ENCODE measurements at regions not wholly inside any gene's neighbourhood (a gene's known extent, or its start where the extent isn't known, plus 50 kb on each side); places are given as distances from the start of the nearest gene placed in this dataset.
"Not testable (repeated sequence)": the region's sequence is repeated elsewhere in the genome, so short reads cannot be mapped to it uniquely, and the experiment has no call there.

DNA sequence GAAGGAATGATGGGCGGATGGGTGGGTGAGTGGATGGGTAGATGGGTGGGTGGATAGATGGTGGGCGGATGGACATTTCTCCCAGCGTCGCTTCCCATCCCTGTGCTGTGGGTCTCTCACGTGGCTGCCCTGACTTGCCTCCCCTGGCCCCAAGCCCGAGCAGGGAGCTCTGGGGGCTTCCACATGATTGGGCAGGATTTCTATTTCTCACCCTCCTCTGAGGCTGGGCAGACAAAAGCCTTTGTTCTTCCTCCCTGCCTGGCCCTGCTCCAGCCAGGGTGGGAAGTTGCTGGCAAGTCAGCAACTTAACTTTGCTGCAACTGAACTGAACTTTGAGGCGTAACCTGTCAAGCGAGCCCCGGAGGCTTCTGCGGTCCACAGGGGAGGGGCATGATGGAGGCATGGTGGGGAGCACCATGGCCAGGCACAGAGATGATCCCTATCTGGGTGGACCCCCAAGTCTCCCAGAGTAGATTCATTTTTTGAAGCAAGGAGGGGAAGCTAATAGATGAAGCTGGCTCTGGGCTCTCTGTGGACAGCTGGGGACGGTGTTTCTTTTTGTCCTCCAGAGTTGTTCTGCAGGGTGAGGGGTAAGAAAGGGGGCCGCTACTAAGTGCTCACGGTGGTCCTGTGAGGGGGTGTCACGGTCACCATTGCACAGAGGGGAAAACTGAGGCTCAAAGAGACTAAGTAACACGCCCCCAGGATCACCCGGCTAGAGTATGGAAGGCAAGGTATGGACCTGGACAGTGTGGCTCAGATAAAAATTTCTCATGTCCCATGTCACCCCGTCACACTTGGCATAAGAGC lies 140.1 kb downstream of the CEBPB start:
- no peak for DNase-seq

DNA sequence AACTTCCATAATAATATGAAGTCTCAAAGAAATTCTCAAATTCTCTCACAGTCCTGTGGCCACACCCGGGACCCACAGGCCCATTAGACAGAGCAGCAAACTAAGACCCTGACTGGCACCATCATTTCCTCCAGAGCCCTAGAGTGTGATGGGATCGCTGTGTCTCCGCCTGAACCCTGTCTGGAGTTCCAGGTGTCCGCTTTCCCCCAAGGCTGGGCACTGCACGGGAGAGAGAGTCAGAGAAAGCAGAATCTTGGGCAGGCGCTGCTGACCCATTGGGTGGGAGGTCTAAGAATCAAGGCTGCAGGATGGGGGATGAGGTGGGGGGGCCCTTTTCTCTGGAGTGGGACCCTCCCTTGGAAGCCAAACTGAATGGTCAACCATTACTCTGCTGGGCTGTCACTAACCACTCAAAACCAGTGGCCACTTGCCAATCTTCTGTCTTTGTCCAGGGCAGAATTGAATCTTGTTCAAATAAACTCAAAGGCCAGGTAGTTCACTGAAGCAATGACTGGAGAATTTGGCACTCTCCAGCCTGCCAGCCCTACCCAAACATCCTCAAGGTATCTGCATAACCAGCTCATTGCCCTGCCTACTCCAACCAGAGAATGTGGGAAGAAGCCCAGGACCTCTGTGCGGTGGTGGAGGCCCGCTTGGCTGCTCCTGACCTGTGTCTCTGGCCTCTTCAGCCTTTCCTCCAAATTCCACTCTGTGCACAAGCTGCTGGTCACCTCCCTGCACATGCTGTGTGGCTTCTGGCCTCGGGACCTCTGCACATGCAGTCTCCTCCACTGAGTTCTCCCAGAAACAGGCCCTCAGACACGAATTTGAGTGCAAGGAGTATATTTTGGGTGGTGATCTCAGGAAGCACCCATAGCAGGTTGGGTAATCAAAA lies 141.1 kb downstream of the CEBPB start:
- no peak for DNase-seq

- DNase-seq: no peak
Observed at GRCh38 chr20:50332491-50332980, 141.9 kb downstream of the CEBPB start.

DNA sequence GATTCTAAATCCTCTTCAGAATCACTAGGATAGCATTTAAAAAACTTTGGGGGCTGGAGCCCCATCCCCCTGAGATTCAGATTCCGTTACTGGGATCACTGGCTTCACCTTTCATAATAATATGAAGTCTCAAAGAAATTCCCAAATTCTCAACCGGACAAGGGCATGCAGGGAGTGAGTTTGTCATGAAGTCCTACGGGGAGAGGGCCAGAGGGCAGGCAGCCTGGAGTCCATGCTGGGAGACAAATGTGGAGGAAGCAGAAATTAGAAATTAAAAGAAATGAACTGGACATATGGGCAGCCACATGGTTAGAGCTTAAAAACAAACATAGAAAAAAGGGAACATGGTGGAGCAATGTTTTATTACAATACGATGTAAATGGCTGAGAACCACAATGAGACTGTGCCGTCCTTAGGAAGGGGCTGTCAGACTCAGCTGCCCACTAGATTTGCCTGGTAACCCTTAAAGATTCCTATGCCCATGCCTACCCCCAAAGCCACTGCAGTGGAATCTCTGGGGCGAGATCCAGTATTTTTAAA lies 142.6 kb downstream of the CEBPB start:
- no peak for DNase-seq

DNA sequence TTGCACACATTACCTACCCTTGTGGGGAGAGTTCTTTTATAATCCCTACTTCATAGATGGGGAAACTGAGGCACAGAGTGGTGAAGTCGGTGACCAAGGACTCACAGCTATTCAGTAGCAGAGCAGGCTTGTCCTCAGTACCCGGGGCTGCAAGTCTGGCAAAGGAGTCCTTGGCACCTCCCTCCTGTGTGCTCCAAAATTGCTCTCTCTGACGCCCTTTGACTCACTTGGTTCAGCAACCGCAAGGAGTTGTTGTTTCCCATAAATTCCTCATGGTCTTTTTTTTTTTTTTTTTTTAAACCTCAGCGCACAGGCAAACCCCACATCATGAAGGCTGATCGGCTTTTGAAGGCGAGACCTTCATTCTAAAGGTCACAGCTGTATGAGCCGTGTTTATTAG lies 143.2 kb downstream of the CEBPB start:
- DNase-seq: no peak

DNA sequence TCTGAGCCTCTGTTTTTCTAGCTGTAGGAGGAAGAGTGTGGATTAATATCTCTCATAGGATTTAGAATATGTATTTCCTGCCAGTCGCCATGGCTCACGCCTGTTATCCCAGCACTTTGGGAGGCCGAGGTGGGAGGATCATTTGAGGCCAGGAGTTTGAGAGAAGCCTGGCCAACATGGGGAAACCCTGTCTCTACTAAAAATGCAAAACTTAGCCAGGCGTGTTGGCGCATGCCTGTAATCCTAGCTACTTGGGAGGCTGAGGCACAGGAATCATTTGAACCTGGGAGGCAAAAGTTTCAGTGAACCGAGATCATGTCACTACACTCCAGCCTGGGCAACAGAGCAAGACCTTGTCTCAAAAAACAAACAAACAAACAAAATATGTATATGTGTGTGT lies 143.9 kb downstream of the CEBPB start:
- not testable (repeated sequence) for DNase-seq

DNA sequence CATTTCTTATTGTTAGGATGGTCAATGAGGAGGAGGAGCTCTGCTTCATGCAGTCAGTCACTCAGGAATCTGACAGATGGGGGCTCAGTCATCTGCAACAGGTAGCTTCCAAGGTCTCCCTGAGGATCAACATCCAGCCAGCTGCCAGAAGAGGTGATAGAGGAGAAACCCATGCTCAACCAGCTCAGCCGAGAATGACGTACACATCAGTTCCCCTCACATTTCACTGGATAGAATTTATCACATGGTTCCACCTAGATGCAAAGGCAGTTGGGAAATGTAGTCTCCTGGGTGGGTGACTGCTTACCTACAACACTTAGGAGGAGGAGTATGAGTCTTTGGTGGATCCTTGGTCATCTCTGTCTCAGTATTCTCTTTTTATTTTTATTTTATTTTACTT lies 144.5 kb downstream of the CEBPB start:
- DNase-seq: peak; percentile 41

- DNase-seq: no peak
Observed at GRCh38 chr20:50335866-50336265, 145.2 kb downstream of the CEBPB start.

DNA sequence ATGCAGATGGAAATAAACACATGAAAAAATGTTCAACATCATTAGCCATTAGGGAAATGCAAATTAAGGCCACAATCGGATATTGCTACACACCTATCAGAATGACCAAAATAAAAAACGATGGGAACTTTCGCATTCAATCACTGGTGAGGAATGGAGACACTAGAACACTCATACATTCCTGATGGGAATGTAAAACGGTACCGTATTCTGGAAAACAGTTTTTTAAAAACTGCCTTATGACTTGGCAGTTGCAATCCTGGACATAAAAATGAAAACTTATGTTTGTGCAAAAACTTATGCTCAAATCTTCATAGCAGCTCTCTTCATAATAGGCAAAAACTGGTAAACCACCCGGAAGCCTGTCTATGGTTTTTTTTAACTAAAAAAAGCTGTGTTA lies 146.0 kb downstream of the CEBPB start:
- DNase-seq: no peak

GRCh38 chr20:50337521-50338466 lies 147.2 kb downstream of the CEBPB start:
- no peak for DNase-seq

DNA sequence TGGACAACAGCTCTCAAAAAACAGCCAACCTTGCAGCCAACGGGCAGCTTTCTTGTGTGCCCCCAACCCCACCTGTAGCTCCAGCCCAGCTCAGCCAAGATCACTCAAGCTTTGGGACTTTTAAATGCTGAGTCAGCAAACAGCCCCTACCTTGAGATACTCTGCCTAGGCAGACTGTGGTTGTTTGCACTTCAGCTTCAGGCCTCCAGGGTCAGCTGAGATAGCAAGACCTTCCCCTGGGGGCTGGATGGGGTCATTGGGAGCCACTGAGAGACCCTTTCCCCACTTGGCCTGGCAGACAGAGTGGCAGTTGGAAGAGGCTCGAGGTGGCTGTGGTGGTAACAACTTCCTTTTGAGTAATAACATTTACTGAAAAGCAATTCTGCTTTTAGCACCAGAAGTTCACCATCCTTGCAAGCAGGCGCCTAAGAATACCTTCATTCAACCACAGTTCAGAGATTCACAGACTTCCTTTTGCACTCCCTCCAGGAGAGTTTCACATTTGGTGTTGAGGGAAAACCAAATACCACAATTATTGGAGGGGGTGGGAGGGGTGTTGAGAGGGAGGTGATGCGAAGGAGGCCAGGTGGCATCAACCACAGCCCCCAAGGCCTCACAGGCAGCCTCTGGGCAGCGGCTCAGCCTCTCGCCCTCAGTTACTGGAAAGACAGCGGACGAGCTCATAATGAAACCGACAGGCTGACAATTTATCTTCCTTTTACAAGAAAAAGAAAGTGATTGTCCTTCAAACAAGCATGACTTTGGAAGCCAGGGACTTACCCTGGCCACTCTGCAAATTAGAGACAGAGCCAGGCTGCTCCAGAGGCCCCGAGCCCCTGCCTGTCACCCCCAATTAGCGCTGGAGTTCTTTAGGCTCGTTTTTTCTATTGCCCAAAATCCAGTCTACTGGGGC lies 148.1 kb downstream of the CEBPB start:
- no peak for DNase-seq

- no peak for DNase-seq
Observed at GRCh38 chr20:50339466-50339901, 148.9 kb downstream of the CEBPB start.

GRCh38 chr20:50340541-50340940 lies 149.9 kb downstream of the CEBPB start:
- no peak for DNase-seq

DNA sequence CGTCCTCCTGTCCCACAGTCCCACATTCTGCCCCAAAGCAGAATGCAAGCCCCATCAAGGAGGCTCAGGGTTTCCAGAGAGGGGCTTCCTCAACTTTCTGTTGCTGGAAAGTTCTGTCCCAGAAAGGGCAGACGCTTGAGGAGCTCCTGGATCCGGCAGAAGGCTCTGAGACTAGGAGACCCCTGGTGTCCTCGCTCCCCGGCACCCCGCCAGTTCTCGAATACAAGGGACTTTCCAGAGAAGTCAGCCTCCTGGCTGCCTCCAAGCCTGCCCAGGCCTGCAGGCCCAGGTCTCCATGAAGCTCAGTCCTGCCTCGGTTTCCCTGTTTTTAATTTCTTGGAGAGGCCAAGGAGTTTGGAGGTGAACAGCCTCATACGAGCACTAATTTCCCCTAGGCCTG lies 150.4 kb downstream of the CEBPB start:
- DNase-seq: no peak

- DNase-seq: peak; percentile 4
Observed at GRCh38 chr20:50341880-50342637, 151.4 kb downstream of the CEBPB start.

- no peak for DNase-seq
Observed at GRCh38 chr20:50342638-50343102, 152.0 kb downstream of the CEBPB start.

DNA sequence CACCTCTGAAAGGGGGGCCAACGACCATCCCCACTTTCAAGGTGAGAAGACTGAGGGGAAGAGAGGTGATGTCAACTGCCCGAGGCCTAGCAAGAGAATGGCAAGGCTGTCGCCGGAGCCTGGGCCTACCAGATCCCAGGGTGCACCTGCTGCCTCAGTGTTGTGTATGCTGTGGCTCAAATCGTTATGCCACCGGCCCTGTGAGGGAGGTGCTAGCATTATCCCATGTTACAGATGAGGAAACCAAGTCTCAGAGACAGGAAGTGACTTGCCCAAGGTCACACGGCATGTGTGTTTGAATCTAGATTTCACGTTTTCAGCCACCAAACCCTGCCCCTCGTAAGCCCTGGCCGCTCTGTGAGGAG lies 152.5 kb downstream of the CEBPB start:
- DNase-seq: no peak

DNA sequence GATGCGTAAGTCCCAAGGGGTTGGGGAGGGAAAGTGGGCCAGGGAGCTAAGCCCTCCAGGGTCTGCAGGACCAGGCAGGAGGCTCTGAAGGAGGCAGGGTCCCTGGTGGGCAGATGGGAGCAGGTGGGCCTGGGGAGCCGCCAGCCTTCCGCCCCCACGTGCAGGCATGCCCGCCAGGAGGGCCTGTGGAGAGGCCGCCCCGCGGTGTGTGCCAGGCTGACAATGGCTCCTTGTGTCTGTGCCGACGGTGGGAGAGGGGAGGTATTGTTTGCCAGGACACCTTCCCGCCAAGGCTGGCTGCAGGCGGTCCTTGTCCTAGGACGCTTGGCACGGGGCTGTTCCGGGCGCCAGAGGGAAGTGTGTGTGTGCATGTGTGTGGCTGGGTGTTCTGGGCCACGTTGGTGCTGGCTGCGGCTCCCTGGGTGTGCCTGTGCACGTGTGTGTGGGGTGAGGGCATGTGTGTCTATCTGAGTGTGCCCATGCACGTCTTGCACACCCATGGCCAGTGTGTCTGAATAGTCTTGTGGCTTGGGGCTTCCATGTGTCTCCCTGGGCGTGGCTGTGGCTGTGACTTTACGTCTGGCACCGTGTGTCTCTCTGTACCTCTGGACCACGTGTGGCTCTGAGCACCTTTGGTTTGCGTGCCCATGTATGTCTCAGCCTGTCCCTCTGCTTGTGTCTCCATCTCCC lies 153.0 kb downstream of the CEBPB start:
- no peak for DNase-seq

GRCh38 chr20:50344232-50345071 lies 153.8 kb downstream of the CEBPB start:
- DNase-seq: no peak

Data from NCI-H774 (cell line).